GM21723 (cell line): ENCODE measurements at regions not wholly inside any gene's neighbourhood (a gene's known extent, or its start where the extent isn't known, plus 50 kb on each side); places are given as distances from the start of the nearest gene placed in this dataset.
A peak's percentile ranks its signal among the peaks of the same experiment; 100 is the strongest.

ENCODE experiments used
- ATAC-seq: cut with Tn5 transposase; IDR thresholded peaks from one replicate; pipeline ENCODE4 v1.9.1; 2021; ENCODE audit warnings: mild to moderate bottlenecking, moderate library complexity; ENCODE audit not compliant: unreplicated experiment

- ATAC-seq: no peak
These were observed 123.6 kb upstream of the MID1 start for GRCh38 chrX:10744007-10744406.

GRCh38 chrX:10747975-10748374 lies 127.6 kb upstream of the MID1 start:
- no peak for ATAC-seq

GRCh38 chrX:10749113-10749512 lies 128.7 kb upstream of the MID1 start:
- no peak for ATAC-seq

- no peak for ATAC-seq
These were observed 130.2 kb upstream of the MID1 start for GRCh38 chrX:10750581-10750980.

- no peak for ATAC-seq
These were observed 132.7 kb upstream of the MID1 start for GRCh38 chrX:10753116-10753515.

- no peak for ATAC-seq
These were observed 134.1 kb upstream of the MID1 start for GRCh38 chrX:10754445-10754844.

GRCh38 chrX:10755439-10756334 lies 135.3 kb upstream of the MID1 start:
- ATAC-seq: no peak

- no peak for ATAC-seq
These were observed 136.1 kb upstream of the MID1 start for GRCh38 chrX:10756441-10756840.

GRCh38 chrX:10759141-10759799 lies 138.9 kb upstream of the MID1 start:
- ATAC-seq: no peak

GRCh38 chrX:10761447-10761846 lies 141.1 kb upstream of the MID1 start:
- no peak for ATAC-seq

GRCh38 chrX:10769195-10769594 lies 148.8 kb upstream of the MID1 start:
- peak; percentile 81 for ATAC-seq

GRCh38 chrX:10769696-10770619 lies 149.6 kb upstream of the MID1 start:
- ATAC-seq: no peak

- ATAC-seq: no peak
These were observed 152.9 kb upstream of the MID1 start for GRCh38 chrX:10773318-10773717.

GRCh38 chrX:10781847-10782530 lies 161.6 kb upstream of the MID1 start:
- no peak for ATAC-seq

- no peak for ATAC-seq
These were observed 163.1 kb upstream of the MID1 start for GRCh38 chrX:10783451-10783995.

- ATAC-seq: no peak
These were observed 166.9 kb upstream of the MID1 start for GRCh38 chrX:10787264-10787663.

- no peak for ATAC-seq
These were observed 173.8 kb upstream of the MID1 start for GRCh38 chrX:10794203-10794630.

- ATAC-seq: no peak
These were observed 175.3 kb upstream of the MID1 start for GRCh38 chrX:10795721-10796120.

- ATAC-seq: no peak
These were observed 177.1 kb upstream of the MID1 start for GRCh38 chrX:10797466-10797865.

- ATAC-seq: no peak
These were observed 177.7 kb upstream of the MID1 start for GRCh38 chrX:10798041-10798440.
